GM23338 (cell line): ENCODE measurements at regions not wholly inside any gene's neighbourhood (a gene's known extent, or its start where the extent isn't known, plus 50 kb on each side); places are given as distances from the start of the nearest gene placed in this dataset.

Experiments used
- ATAC-seq: fragments of 200-7000 bp; cut with Tn5 transposase; 3 replicates; pipeline ENCODE4 v1.9.1; 2020
- DNase-seq: peaks from one replicate; pipeline ENCODE4 v3.0.0-alpha.2; 2015; ENCODE audit warnings: low spot score
- H2AFZ ChIP-seq: fragments of 200-600 bp; sonication (generic); 2 replicates; pipeline ENCODE4 v1.8.0; 2016; ENCODE audit warnings: antibody characterized with exemption, mild to moderate bottlenecking, moderate library complexity
- H3F3A ChIP-seq: fragments of 200-600 bp; sonication (generic); replicated peaks from 2 replicates; pipeline ENCODE4 v1.8.0; 2017; ENCODE audit warnings: antibody characterized with exemption, mixed run types, low read depth
- H3K27ac ChIP-seq: fragments of 200-600 bp; sonication (generic); 2 replicates; pipeline ENCODE4 v1.6.1; 2016; ENCODE audit warnings: low read depth
- H3K27me3 ChIP-seq: fragments of 200-600 bp; sonication (generic); 2 replicates; pipeline ENCODE4 v1.8.0; 2016; ENCODE audit warnings: mild to moderate bottlenecking, mixed run types, moderate library complexity; ENCODE audit not compliant: insufficient read depth
- H3K36me3 ChIP-seq: fragments of 200-600 bp; sonication (generic); 2 replicates; pipeline ENCODE4 v1.8.0; 2016; ENCODE audit warnings: mild to moderate bottlenecking; ENCODE audit not compliant: insufficient read depth
- H3K4me1 ChIP-seq: fragments of 200-600 bp; sonication (generic); 2 replicates; pipeline ENCODE4 v1.8.0; 2016; ENCODE audit warnings: mild to moderate bottlenecking, moderate library complexity; ENCODE audit not compliant: insufficient read depth
- H3K4me2 ChIP-seq: fragments of 200-600 bp; sonication (generic); 2 replicates; pipeline ENCODE4 v1.7.1; 2017; ENCODE audit warnings: mixed run types
- H3K4me3 ChIP-seq: fragments of 200-600 bp; sonication (generic); 2 replicates; pipeline ENCODE4 v1.6.1; 2016; ENCODE audit warnings: mixed run types
- H3K79me2 ChIP-seq: fragments of 200-600 bp; sonication (generic); replicated peaks from 2 replicates; pipeline ENCODE4 v1.8.0; 2017; ENCODE audit warnings: mild to moderate bottlenecking; ENCODE audit not compliant: insufficient read depth
- H3K9me2 ChIP-seq: fragments of 200-600 bp; sonication (generic); 2 replicates; pipeline ENCODE4 v1.8.0; 2017; ENCODE audit not compliant: insufficient read depth
- H4K20me1 ChIP-seq: fragments of 200-600 bp; sonication (generic); replicated peaks from 2 replicates; pipeline ENCODE4 v1.8.0; 2017; ENCODE audit warnings: mild to moderate bottlenecking; ENCODE audit not compliant: insufficient read depth
- H3K27ac Mint-ChIP-seq: 2 replicates; pipeline ENCODE4 v1.8.0; 2020; ENCODE audit warnings: inconsistent platforms, mild to moderate bottlenecking, moderate library complexity, mixed read lengths
- H3K27me3 Mint-ChIP-seq: 3 replicates; pipeline ENCODE4 v1.8.0; 2022; ENCODE audit warnings: low read depth, mild to moderate bottlenecking, moderate library complexity, mixed read lengths, inconsistent platforms; ENCODE audit not compliant: insufficient read depth, poor library complexity
- H3K36me3 Mint-ChIP-seq: 3 replicates; pipeline ENCODE4 v1.8.0; 2021; ENCODE audit warnings: low read depth, mild to moderate bottlenecking, inconsistent platforms, moderate library complexity, mixed read lengths
- H3K4me1 Mint-ChIP-seq: 3 replicates; pipeline ENCODE4 v1.8.0; 2020; ENCODE audit warnings: mild to moderate bottlenecking, inconsistent platforms, mixed read lengths
- H3K4me3 Mint-ChIP-seq: 3 replicates; pipeline ENCODE4 v1.8.0; 2021; ENCODE audit warnings: moderate library complexity, mild to moderate bottlenecking, inconsistent platforms, mixed read lengths
- H3K9me3 Mint-ChIP-seq: 3 replicates; pipeline ENCODE4 v1.8.0; 2020; ENCODE audit warnings: moderate library complexity, mild to moderate bottlenecking, inconsistent platforms, mixed read lengths
- EZH2 ChIP-seq: fragments of 200-600 bp; sonication (generic); IDR thresholded peaks from one replicate; pipeline ENCODE4 v1.8.0; 2017; ENCODE audit warnings: antibody characterized with exemption, mild to moderate bottlenecking, low read depth; ENCODE audit not compliant: unreplicated experiment
- EZH2phosphoT487 ChIP-seq: fragments of 200-600 bp; sonication (generic); IDR thresholded peaks from one replicate; pipeline ENCODE4 v1.8.1; 2018; ENCODE audit warnings: antibody characterized with exemption; ENCODE audit not compliant: unreplicated experiment
- JUNB ChIP-seq: IDR thresholded peaks from one replicate; pipeline ENCODE4 v1.6.1; 2016; ENCODE audit warnings: antibody characterized with exemption; ENCODE audit not compliant: unreplicated experiment
- NANOG ChIP-seq: IDR thresholded peaks from 2 replicates; pipeline ENCODE4 v1.6.1; 2016; ENCODE audit warnings: antibody characterized with exemption, borderline replicate concordance
- POLR2AphosphoS5 ChIP-seq: IDR thresholded peaks from 2 replicates; pipeline ENCODE4 v1.6.1; 2016; ENCODE audit warnings: antibody characterized with exemption, low read depth
- ZNF114 ChIP-seq: fragments of 250-450 bp; sonication (Bioruptor Pico); IDR thresholded peaks from 2 replicates; pipeline ENCODE4 v1.5.0; 2020; ENCODE audit warnings: mild to moderate bottlenecking, moderate library complexity
- ZNF331 ChIP-seq: fragments of 250-450 bp; sonication (Bioruptor Pico); IDR thresholded peaks from 2 replicates; pipeline ENCODE4 v1.5.0; 2020; ENCODE audit warnings: low read depth, mild to moderate bottlenecking, moderate library complexity
- TF ChIP-seq, protein P1 (sequence below): IDR thresholded peaks from 2 replicates; pipeline ENCODE4 v1.6.1; 2016; ENCODE audit warnings: antibody characterized with exemption
- TF ChIP-seq, protein P2 (sequence below): IDR thresholded peaks from one replicate; pipeline ENCODE4 v1.6.1; 2018; ENCODE audit warnings: antibody characterized with exemption; ENCODE audit not compliant: unreplicated experiment
- TF ChIP-seq, protein P3 (sequence below): fragments of 250-450 bp; sonication (Bioruptor Pico); IDR thresholded peaks from 2 replicates; pipeline ENCODE4 v1.5.0; 2020; ENCODE audit warnings: mild to moderate bottlenecking, moderate library complexity
- TF ChIP-seq, protein P4 (sequence below), 2 experiments: fragments of 200-600 bp in 1 of 2; sonication (generic) in 1 of 2; conservative IDR thresholded peaks; 2 replicates each; pipeline versions ENCODE4 v1.5.1 to v1.6.1; 2016 to 2017; ENCODE audit warnings: antibody characterized with exemption in 2 of 2, low read depth in 2 of 2, mild to moderate bottlenecking in 2 of 2, moderate library complexity in 1 of 2

DNA sequence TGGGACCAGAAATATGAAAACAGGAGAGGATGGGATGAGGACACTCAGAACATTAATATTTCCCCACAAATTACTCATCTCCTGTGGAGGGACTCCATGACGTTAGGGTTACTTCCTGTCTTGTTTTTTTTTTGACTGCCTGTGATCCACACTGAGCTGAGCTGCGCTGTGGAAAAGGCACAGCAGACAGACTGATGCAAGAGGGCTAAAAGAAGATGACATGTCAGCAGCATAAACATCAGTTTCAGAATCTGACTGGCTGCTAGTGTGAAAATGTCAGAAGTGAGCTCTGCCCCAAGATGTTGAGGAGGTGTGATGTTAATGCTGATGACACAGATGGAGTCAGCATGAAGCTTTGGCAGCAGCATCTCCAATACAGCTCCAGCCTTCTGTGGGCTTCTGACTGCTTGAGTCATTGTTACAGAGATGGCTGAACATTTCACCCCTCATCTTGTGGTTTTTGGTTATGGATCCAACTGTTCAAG lies 286.8 kb downstream of the BLID start (continued):
- TF ChIP-seq, protein P1, sequence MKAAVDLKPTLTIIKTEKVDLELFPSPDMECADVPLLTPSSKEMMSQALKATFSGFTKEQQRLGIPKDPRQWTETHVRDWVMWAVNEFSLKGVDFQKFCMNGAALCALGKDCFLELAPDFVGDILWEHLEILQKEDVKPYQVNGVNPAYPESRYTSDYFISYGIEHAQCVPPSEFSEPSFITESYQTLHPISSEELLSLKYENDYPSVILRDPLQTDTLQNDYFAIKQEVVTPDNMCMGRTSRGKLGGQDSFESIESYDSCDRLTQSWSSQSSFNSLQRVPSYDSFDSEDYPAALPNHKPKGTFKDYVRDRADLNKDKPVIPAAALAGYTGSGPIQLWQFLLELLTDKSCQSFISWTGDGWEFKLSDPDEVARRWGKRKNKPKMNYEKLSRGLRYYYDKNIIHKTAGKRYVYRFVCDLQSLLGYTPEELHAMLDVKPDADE: no peak
- TF ChIP-seq ZNF331 (no peak), EZH2phosphoT487 (no peak), ZNF114 (CRISPR knock-in tag) (no peak)

DNA sequence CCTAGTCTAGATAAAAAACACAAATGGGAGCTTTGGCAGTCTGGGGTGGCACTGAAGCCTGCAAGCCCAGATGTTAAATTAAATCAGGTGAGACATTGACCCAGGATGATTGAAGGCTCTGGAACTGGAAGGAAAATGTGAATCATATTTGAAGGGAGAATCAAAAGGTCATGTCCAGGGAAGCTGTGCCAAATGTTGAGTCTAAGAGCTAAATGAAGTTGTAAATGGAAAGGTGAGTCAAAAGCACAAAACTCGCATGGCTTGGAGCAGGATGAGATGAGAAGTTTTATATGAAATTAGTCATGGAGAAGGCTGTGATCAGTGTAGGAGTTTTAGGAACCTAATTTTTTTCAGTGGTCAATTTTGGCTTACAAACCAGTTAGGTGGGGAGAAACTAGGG lies 301.1 kb downstream of the BLID start:
- Histone ChIP-seq H4K20me1 (no peaks in the 10 kb centered on the region), H3K27me3 (no peaks in the 10 kb centered on the region), H2AFZ (no peak overlapping the region), H3K4me1 (peaks cover 4% of the 10 kb centered on the region; the same call in 1 of the 2 replicates), H3K36me3 (peaks cover 4% of the 10 kb centered on the region; the same call in 1 of the 2 replicates), H3F3A (no peaks in the 10 kb centered on the region), H3K9me2 (no peaks in the 10 kb centered on the region), H3K4me2 (no peak overlapping the region), H3K4me3 (no peak overlapping the region), H3K27ac (no peak overlapping the region), H3K79me2 (no peaks in the 10 kb centered on the region)
- Mint-ChIP-seq H3K36me3 (peaks cover 20% of the 10 kb centered on the region; the same call in 2 of the 3 replicates), H3K27me3 (no peaks in the 10 kb centered on the region), H3K4me3 (no peak overlapping the region), H3K4me1 (no peaks in the 10 kb centered on the region), H3K9me3 (peaks cover 40% of the 10 kb centered on the region), H3K27ac (no peak overlapping the region)
- ATAC-seq (no peak), DNase-seq (no peak)
- TF ChIP-seq NANOG (no peak), EZH2 (no peak), EZH2phosphoT487 (no peak), JUNB (no peak), POLR2AphosphoS5 (no peak), ZNF331 (no peak)
- TF ChIP-seq, protein P2, sequence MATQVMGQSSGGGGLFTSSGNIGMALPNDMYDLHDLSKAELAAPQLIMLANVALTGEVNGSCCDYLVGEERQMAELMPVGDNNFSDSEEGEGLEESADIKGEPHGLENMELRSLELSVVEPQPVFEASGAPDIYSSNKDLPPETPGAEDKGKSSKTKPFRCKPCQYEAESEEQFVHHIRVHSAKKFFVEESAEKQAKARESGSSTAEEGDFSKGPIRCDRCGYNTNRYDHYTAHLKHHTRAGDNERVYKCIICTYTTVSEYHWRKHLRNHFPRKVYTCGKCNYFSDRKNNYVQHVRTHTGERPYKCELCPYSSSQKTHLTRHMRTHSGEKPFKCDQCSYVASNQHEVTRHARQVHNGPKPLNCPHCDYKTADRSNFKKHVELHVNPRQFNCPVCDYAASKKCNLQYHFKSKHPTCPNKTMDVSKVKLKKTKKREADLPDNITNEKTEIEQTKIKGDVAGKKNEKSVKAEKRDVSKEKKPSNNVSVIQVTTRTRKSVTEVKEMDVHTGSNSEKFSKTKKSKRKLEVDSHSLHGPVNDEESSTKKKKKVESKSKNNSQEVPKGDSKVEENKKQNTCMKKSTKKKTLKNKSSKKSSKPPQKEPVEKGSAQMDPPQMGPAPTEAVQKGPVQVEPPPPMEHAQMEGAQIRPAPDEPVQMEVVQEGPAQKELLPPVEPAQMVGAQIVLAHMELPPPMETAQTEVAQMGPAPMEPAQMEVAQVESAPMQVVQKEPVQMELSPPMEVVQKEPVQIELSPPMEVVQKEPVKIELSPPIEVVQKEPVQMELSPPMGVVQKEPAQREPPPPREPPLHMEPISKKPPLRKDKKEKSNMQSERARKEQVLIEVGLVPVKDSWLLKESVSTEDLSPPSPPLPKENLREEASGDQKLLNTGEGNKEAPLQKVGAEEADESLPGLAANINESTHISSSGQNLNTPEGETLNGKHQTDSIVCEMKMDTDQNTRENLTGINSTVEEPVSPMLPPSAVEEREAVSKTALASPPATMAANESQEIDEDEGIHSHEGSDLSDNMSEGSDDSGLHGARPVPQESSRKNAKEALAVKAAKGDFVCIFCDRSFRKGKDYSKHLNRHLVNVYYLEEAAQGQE: no peak
- TF ChIP-seq, protein P3, sequence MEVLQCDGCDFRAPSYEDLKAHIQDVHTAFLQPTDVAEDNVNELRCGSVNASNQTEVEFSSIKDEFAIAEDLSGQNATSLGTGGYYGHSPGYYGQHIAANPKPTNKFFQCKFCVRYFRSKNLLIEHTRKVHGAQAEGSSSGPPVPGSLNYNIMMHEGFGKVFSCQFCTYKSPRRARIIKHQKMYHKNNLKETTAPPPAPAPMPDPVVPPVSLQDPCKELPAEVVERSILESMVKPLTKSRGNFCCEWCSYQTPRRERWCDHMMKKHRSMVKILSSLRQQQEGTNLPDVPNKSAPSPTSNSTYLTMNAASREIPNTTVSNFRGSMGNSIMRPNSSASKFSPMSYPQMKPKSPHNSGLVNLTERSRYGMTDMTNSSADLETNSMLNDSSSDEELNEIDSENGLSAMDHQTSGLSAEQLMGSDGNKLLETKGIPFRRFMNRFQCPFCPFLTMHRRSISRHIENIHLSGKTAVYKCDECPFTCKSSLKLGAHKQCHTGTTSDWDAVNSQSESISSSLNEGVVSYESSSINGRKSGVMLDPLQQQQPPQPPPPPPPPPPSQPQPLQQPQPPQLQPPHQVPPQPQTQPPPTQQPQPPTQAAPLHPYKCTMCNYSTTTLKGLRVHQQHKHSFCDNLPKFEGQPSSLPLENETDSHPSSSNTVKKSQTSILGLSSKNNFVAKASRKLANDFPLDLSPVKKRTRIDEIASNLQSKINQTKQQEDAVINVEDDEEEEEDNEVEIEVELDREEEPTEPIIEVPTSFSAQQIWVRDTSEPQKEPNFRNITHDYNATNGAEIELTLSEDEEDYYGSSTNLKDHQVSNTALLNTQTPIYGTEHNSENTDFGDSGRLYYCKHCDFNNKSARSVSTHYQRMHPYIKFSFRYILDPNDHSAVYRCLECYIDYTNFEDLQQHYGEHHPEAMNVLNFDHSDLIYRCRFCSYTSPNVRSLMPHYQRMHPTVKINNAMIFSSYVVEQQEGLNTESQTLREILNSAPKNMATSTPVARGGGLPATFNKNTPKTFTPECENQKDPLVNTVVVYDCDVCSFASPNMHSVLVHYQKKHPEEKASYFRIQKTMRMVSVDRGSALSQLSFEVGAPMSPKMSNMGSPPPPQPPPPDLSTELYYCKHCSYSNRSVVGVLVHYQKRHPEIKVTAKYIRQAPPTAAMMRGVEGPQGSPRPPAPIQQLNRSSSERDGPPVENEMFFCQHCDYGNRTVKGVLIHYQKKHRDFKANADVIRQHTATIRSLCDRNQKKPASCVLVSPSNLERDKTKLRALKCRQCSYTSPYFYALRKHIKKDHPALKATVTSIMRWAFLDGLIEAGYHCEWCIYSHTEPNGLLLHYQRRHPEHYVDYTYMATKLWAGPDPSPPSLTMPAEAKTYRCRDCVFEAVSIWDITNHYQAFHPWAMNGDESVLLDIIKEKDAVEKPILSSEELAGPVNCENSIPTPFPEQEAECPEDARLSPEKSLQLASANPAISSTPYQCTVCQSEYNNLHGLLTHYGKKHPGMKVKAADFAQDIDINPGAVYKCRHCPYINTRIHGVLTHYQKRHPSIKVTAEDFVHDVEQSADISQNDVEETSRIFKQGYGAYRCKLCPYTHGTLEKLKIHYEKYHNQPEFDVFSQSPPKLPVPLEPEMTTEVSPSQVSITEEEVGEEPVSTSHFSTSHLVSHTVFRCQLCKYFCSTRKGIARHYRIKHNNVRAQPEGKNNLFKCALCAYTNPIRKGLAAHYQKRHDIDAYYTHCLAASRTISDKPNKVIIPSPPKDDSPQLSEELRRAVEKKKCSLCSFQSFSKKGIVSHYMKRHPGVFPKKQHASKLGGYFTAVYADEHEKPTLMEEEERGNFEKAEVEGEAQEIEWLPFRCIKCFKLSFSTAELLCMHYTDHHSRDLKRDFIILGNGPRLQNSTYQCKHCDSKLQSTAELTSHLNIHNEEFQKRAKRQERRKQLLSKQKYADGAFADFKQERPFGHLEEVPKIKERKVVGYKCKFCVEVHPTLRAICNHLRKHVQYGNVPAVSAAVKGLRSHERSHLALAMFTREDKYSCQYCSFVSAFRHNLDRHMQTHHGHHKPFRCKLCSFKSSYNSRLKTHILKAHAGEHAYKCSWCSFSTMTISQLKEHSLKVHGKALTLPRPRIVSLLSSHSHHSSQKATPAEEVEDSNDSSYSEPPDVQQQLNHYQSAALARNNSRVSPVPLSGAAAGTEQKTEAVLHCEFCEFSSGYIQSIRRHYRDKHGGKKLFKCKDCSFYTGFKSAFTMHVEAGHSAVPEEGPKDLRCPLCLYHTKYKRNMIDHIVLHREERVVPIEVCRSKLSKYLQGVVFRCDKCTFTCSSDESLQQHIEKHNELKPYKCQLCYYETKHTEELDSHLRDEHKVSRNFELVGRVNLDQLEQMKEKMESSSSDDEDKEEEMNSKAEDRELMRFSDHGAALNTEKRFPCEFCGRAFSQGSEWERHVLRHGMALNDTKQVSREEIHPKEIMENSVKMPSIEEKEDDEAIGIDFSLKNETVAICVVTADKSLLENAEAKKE (CRISPR knock-in tag): no peak
- TF ChIP-seq, protein P1: no peak
- TF ChIP-seq, protein P4, sequence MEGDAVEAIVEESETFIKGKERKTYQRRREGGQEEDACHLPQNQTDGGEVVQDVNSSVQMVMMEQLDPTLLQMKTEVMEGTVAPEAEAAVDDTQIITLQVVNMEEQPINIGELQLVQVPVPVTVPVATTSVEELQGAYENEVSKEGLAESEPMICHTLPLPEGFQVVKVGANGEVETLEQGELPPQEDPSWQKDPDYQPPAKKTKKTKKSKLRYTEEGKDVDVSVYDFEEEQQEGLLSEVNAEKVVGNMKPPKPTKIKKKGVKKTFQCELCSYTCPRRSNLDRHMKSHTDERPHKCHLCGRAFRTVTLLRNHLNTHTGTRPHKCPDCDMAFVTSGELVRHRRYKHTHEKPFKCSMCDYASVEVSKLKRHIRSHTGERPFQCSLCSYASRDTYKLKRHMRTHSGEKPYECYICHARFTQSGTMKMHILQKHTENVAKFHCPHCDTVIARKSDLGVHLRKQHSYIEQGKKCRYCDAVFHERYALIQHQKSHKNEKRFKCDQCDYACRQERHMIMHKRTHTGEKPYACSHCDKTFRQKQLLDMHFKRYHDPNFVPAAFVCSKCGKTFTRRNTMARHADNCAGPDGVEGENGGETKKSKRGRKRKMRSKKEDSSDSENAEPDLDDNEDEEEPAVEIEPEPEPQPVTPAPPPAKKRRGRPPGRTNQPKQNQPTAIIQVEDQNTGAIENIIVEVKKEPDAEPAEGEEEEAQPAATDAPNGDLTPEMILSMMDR (conservative IDR thresholded peaks at IDR 0.05; ENCODE audit: low read depth in 2 of 2): no peak
